B cell (primary cell): ENCODE measurements at regions not wholly inside any gene's neighbourhood (a gene's known extent, or its start where the extent isn't known, plus 50 kb on each side); places are given as distances from the start of the nearest gene placed in this dataset.

Source experiments
- ATAC-seq: fragments of 200-7000 bp; cut with Tn5 transposase; one replicate; pipeline ENCODE4 v1.10.0; 2021; ENCODE audit warnings: low read depth, mild to moderate bottlenecking, moderate number of reproducible peaks, moderate library complexity
- CTCF ChIA-PET: fragments of 350-600 bp; sonication (Branson Sonifier 250); formaldehyde crosslinking; loops from one replicate; lab custom pipeline; 2021; ENCODE audit warnings: antibody characterized with exemption, inconsistent platforms; lab: Charles Lee
- POLR2A ChIA-PET: fragments of 350-600 bp; sonication (Branson Sonifier 250); formaldehyde crosslinking; loops from one replicate; lab custom pipeline; 2021; ENCODE audit warnings: antibody characterized with exemption; lab: Charles Lee
- DNase-seq: peaks from one replicate; pipeline ENCODE4 v3.0.0; 2013
- H2AFZ ChIP-seq: 2 replicates; pipeline ENCODE4 v1.6.1; 2012; ENCODE audit warnings: mild to moderate bottlenecking, low read depth, low read length; ENCODE audit not compliant: insufficient read depth, poor library complexity, severe bottlenecking
- H3K27ac ChIP-seq, 2 donors: 1 replicate in 1 of 2; 2 replicates in 1 of 2; pipeline ENCODE4 v1.5.1; 2012 to 2013; ENCODE audit warnings: low read length in 2 of 2, mild to moderate bottlenecking in 2 of 2, moderate library complexity in 1 of 2
- H3K27me3 ChIP-seq, 4 experiments: fragments of 200-600 bp in 1 of 4; sonication (generic) in 1 of 4; replicated peaks in 1 of 4; 1 replicate in 2 of 4; 2 replicates in 2 of 4; pipeline versions ENCODE4 v1.6.1 to v1.7.0; 2013 to 2016; ENCODE audit warnings: low read length in 3 of 4, mild to moderate bottlenecking in 2 of 4, mixed read lengths in 1 of 4, moderate library complexity in 1 of 4; ENCODE audit not compliant: insufficient read depth in 4 of 4, control insufficient read depth in 3 of 4; ENCODE audit errors: control extremely low read depth in 1 of 4
- H3K36me3 ChIP-seq, 2 experiments: replicated peaks in 1 of 2; 1 replicate in 1 of 2; 2 replicates in 1 of 2; pipeline versions ENCODE4 v1.6.1 to v1.7.1; 2013; ENCODE audit warnings: low read length in 1 of 2; ENCODE audit not compliant: insufficient read depth in 2 of 2, control insufficient read depth in 1 of 2; ENCODE audit errors: control extremely low read depth in 1 of 2, extremely low read depth in 1 of 2
- H3K4me1 ChIP-seq, 2 donors: fragments of 200-600 bp in 1 of 2; sonication (generic) in 1 of 2; 1 replicate in 1 of 2; 2 replicates in 1 of 2; pipeline versions ENCODE4 v1.5.1 to v1.6.1; 2013 to 2017; ENCODE audit warnings: low read length in 2 of 2; ENCODE audit not compliant: control insufficient read depth in 2 of 2, insufficient read depth in 2 of 2
- H3K4me2 ChIP-seq: replicated peaks from 2 replicates; pipeline ENCODE3; 2012; ENCODE audit warnings: mild to moderate bottlenecking, low read depth, low read length; ENCODE audit not compliant: poor library complexity, severe bottlenecking
- H3K4me3 ChIP-seq, 5 experiments: fragments of 200-600 bp in 1 of 5; sonication (generic) in 1 of 5; 1 replicate in 3 of 5; 2 replicates in 2 of 5; pipeline versions ENCODE4 v1.5.1 to v1.7.0; 2011 to 2016; ENCODE audit warnings: low read length in 4 of 5, mild to moderate bottlenecking in 4 of 5, low read depth in 2 of 5, control low read depth in 1 of 5, moderate library complexity in 1 of 5; ENCODE audit not compliant: insufficient read depth in 1 of 5; ENCODE audit errors: control extremely low read depth in 1 of 5, extremely low read depth in 1 of 5
- H3K79me2 ChIP-seq: fragments of 200-600 bp; sonication (generic); one replicate; pipeline ENCODE4 v1.6.0; 2016; ENCODE audit warnings: low read length; ENCODE audit not compliant: control insufficient read depth, insufficient read depth
- H3K9ac ChIP-seq: fragments of 200-600 bp; sonication (generic); 2 replicates; pipeline ENCODE4 v1.6.1; 2017; ENCODE audit warnings: mild to moderate bottlenecking, low read length, moderate library complexity
- H3K9me3 ChIP-seq, 3 donors: one replicate each; pipeline versions ENCODE4 v1.6.1 to v1.7.1; 2013; ENCODE audit warnings: low read length in 2 of 3; ENCODE audit not compliant: control insufficient read depth in 2 of 3, insufficient read depth in 1 of 3; ENCODE audit errors: control extremely low read depth in 1 of 3
- H4K20me1 ChIP-seq: 2 replicates; pipeline ENCODE4 v1.6.0; 2012; ENCODE audit warnings: mild to moderate bottlenecking, low read length; ENCODE audit not compliant: insufficient read depth, control insufficient read depth, poor library complexity, severe bottlenecking
- H3K27ac Mint-ChIP-seq: one replicate; pipeline ENCODE4 v1.8.0; 2021; ENCODE audit warnings: mixed read lengths
- H3K27me3 Mint-ChIP-seq: one replicate; pipeline ENCODE4 v1.8.0; 2021; ENCODE audit warnings: mixed read lengths
- H3K4me1 Mint-ChIP-seq: one replicate; pipeline ENCODE4 v1.8.0; 2021; ENCODE audit warnings: mixed read lengths
- H3K4me3 Mint-ChIP-seq: one replicate; pipeline ENCODE4 v1.8.0; 2021; ENCODE audit warnings: mixed read lengths
- H3K9me3 Mint-ChIP-seq: one replicate; pipeline ENCODE4 v1.8.0; 2022; ENCODE audit warnings: mixed read lengths; ENCODE audit not compliant: insufficient read depth
- CTCF ChIP-seq: fragments of 200-600 bp; IDR thresholded peaks from one replicate; pipeline ENCODE4 v1.8.0; 2022; ENCODE audit warnings: antibody characterized with exemption, mild to moderate bottlenecking
- EZH2 ChIP-seq: IDR thresholded peaks from 2 replicates; pipeline ENCODE4 v1.6.1; 2012; ENCODE audit warnings: borderline replicate concordance, low read depth, mild to moderate bottlenecking, moderate library complexity, low read length; ENCODE audit not compliant: insufficient read depth, poor library complexity, severe bottlenecking
- WGBS: methylation state at CpG from one replicate; pipeline ENCODE4 v1.1.5; 2013; ENCODE audit warnings: missing lambda C conversion rate; ENCODE audit not compliant: insufficient coverage; 5-methylcytosine and 5-hydroxymethylcytosine counted together
- intact Hi-C: fragments of 100-400 bp; cut with micrococcal nuclease; formaldehyde crosslinking; loops from one replicate; pipeline ENCODE4 v1.10.0; 2022

GRCh38 chr16:6641091-6641490, 691.6 kb upstream of the RBFOX1 start:
- WGBS: 90% methylated on average over 5 of the region's 10 CpGs
- Mint-ChIP-seq H3K9me3 (no peaks in the 10 kb centered on the region), H3K4me1 (peaks cover 1% of the 10 kb centered on the region), H3K4me3 (no peak overlapping the region), H3K27me3 (peaks cover 5% of the 10 kb centered on the region), H3K27ac (no peak overlapping the region)
- no peaks in the 10 kb centered on the region for H4K20me1 ChIP-seq
- H3K4me2 ChIP-seq: no peak overlapping the region
- intact Hi-C loops: no loop called here
- H3K9ac ChIP-seq: no peak overlapping the region
- no peak overlapping the region for H2AFZ ChIP-seq
- TF ChIP-seq CTCF: no peak
- TF ChIP-seq EZH2: no peak
- CTCF ChIA-PET: no interaction called here
- no peaks in the 10 kb centered on the region for H3K36me3 ChIP-seq
- H3K27ac ChIP-seq: no peak overlapping the region
- no peaks in the 10 kb centered on the region for H3K27me3 ChIP-seq
- no peak overlapping the region for H3K4me3 ChIP-seq
- H3K9me3 ChIP-seq: no peaks in the 10 kb centered on the region
- POLR2A ChIA-PET: no interaction called here
- DNase-seq (no peak), ATAC-seq (no peak)
- H3K4me1 ChIP-seq: no peaks in the 10 kb centered on the region
- H3K79me2 ChIP-seq: no peaks in the 10 kb centered on the region

DNA sequence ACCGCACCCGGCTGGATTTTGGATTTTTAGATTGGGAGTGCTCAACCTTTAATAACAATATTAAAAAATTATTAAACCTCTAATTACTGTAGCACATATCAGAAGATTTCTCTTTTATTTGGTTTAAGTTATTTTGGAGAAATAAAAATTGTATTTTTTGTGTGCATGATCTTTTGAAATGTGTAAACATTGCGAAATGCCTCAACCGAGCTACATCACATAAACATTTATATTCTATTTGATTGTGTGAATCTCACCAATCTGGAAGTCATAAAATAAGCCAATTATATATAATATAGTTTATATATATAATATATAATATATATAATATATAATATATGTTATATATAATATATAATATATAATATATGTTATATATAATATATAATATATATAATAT, 696.2 kb upstream of the RBFOX1 start:
- no peak for TF ChIP-seq EZH2
- no peak for TF ChIP-seq CTCF
- no peaks in the 10 kb centered on the region for H3K27me3 Mint-ChIP-seq
- DNase-seq (no peak), ATAC-seq (no peak)
- H3K9ac ChIP-seq: no peak overlapping the region
- H3K27ac ChIP-seq: no peak overlapping the region
- H3K27ac Mint-ChIP-seq: no peak overlapping the region
- intact Hi-C loops: no loop called here
- no CpG with 5 or more reads among the region's 4 CpGs for WGBS
- H2AFZ ChIP-seq: no peak overlapping the region
- H3K4me3 ChIP-seq: no peak overlapping the region
- ChIA-PET POLR2A (no interaction called here), CTCF (no interaction called here)
- no peaks in the 10 kb centered on the region for H4K20me1 ChIP-seq
- no peaks in the 10 kb centered on the region for H3K4me1 Mint-ChIP-seq
- H3K79me2 ChIP-seq: no peaks in the 10 kb centered on the region
- no peak overlapping the region for H3K4me2 ChIP-seq
- no peaks in the 10 kb centered on the region for H3K9me3 ChIP-seq
- H3K4me1 ChIP-seq: no peaks in the 10 kb centered on the region
- no peaks in the 10 kb centered on the region for H3K27me3 ChIP-seq
- no peaks in the 10 kb centered on the region for H3K9me3 Mint-ChIP-seq
- H3K4me3 Mint-ChIP-seq: no peak overlapping the region
- H3K36me3 ChIP-seq: no peaks in the 10 kb centered on the region
